Epidermal melanocyte (primary cell): ENCODE measurements at regions not wholly inside any gene's neighbourhood (a gene's known extent, or its start where the extent isn't known, plus 50 kb on each side); places are given as distances from the start of the nearest gene placed in this dataset.
"Not testable (repeated sequence)": the region's sequence is repeated elsewhere in the genome, so short reads cannot be mapped to it uniquely, and the experiment has no call there.

Experiments used
- DNase-seq: peaks from one replicate; pipeline ENCODE4 v3.0.0; 2011; ENCODE audit warnings: low spot score; ENCODE audit not compliant: insufficient read length

DNA sequence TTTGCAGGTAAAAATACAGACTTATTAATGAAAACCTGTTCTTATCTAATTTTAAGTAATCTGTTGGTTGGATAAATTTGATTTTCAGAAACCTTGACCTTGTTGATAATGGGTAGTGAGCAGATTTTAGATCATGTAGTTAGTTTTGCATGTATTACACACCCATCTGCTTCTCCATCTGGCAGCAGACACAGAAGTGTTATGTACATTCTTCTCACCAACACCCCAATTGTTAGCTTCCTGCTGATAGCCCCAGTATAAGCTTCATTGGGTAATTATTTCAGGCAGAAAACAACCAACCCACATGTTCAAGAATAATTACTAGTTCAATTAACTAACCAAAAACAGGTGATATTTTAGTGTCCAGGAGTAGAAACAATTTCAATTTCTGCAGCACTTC, 1740.5 kb upstream of the AGA start:
- DNase-seq: no peak

GRCh38 chr4:179195887-179196286, 1753.7 kb upstream of the AGA start:
- DNase-seq: no peak

DNA sequence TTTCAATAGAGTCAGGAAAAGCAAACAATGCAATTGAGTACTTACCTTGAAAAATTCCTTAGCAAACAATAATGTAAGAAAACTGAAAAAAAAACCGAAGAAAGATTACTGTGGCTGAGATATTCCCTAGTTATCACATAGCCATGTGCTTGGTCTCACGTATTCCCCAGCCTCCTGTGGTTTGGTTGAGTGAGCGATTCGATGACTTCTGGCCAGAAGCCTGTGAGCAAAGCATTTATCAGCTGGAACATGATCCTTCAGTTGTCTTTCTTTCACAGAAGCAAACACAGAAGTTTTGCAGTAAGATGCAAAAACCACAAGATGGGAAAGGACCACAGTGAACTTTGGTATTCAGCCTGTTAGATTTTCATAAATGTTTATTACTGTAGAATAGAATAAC, 1754.3 kb upstream of the AGA start:
- no peak for DNase-seq

DNA sequence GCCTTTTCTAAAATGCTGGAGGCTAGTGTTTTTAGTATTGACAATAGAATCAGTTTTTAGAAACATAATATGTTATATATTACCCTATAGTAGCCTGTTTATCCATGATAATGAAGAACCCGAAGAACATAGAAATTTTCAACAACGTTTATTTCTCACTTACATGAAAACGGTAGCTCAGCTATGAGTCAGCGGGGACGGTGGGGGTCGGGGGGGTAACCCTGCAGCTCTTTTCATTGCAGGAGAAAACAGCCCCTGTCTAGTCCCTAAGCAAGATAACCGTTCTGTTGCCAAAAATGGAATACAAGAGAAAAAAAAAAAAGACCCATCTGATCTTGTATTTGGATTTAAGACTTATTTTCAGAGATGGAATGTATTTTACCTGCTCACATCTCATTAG, 1758.4 kb upstream of the AGA start:
- DNase-seq: no peak

GRCh38 chr4:179225594-179225993, 1783.4 kb upstream of the AGA start:
- DNase-seq: no peak

- no peak for DNase-seq
Observed at GRCh38 chr4:179248821-179249220, 1806.6 kb upstream of the AGA start.

GRCh38 chr4:179268791-179269190, 1826.6 kb upstream of the AGA start:
- no peak for DNase-seq

DNA sequence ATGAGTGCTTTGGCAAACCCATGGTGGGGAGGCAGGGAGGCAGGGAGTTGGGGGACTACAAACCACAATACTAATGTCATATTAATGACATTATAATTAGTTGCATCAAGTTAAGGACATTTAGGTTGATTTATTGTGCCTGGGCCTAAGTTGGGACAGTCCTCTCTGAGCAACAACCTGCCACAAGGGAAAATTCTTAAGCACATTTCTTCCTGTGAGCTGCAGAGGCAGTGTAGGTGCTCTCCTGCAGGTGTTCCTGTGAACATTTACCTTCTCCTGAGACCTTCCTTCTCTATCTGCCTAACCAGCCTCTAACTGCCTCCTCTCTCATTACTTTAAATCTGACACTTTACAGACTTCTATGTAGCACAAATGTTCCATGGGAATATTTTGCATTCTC, 1830.0 kb upstream of the AGA start:
- no peak for DNase-seq

DNA sequence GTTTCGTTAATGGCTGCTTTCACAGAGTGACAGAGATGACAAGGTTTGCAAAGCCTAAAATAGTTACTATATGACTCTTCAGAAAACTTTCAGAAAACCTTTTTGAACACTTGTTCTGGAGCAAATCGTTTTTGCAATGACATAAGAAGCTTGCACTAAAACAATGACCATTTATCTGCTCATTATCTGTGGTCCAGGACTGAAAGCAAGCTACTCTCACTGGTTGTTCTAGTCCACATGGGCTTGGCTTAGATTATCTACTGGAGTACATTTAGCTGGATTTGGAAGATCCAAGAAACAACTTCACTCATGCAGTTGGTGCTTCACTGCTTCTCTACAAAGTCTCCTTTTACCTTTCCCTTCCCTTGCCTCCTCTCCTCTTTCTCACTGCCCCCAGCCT, 1836.4 kb upstream of the AGA start:
- no peak for DNase-seq

DNA sequence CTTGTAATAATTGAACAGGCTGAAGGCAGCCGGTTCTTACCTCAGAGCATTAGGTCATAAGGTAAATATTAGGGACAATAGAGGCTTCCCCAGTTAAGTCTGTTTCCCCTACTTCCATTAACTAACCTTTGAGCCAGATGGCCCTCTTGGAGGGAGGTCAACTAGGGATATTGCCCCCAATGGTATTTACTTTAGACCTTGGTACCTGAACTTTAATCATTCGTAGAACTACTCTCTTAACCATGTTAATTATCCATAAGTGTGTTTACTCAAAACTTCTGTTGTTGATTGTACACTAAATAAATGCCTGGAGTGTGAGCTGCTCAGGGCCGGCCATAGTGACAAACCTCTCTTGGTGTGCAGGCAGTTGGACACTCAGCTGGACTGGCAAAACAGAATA, 1843.5 kb upstream of the AGA start:
- no peak for DNase-seq

DNA sequence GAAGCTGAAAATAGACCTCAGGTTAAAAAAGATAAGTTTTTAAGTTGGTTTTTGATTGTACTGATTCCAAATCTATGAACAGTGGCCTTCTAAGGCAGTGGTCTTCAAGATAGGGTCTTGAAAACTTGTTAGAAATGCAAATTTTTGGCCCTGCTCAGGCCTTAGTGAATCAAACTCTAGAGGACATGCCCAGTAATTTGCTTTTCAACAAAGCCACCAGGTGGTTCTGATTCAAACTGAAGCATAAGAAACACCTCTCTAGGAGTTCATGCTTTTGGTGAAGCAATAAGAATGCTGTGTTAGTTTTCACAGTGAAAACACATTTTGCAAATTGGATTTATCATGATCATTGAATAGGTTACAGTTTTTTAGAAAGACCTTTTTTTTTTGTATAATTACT, 1849.4 kb upstream of the AGA start:
- DNase-seq: no peak

GRCh38 chr4:179292468-179292867, 1850.2 kb upstream of the AGA start:
- DNase-seq: no peak

- no peak for DNase-seq
Observed at GRCh38 chr4:179307297-179308136, 1865.3 kb upstream of the AGA start.

DNA sequence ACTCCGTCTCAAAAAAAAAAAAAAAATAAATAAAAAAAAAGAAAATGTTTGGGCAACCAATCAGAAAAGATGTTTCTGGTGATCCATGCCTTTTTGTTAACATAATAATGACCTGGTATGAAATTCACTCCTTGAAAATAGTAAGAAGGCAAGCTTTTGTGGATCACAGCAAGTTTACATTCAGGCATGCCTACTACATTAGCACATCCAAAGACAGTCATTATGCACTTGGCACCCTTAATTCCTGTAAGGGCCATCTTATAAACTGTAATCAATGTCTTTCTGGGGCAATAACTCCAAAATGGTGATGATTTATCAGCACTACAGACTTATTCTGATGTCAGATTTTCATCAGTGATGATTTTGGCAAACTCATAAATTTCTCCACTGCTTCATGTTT, 1871.6 kb upstream of the AGA start:
- no peak for DNase-seq

DNA sequence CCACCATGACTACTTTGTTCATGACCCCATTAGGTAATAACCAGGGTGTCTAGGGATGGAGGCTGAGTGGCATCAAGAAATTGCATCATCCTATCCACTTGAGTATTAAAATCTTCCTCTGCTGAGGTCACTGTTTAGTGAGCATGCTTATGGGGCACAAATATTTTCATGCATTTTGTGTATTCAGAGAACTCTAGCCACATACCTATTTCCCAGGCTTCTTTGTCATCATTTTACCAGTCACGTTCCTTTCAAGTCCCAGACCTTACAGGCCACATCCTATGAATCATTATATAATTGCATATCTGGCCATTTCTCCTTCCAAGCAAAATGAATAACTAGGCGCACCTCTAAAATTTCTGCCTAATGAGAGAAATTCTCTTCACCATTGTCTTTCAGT, 1882.9 kb upstream of the AGA start:
- DNase-seq: no peak

DNA sequence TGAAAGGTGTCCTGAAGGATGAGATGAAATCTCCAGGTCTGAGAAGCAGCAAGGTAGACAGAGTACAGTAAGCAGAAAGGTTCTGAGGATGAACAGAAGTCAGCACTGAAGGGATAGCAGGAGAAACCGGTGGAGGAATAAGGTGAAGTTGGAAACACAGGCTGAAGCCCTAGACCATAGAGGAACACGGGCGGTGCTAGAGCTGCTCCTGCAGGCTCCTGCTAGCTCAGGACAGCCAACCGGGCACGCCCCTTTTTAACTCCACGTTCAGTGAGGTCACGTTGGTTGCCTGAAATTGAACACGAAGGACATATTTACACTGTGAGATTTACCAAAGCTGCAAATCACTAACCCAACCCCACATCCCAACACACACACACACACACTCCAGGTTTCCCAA, 1886.4 kb upstream of the AGA start:
- DNase-seq: no peak

- no peak for DNase-seq
Observed at GRCh38 chr4:179331362-179331761, 1889.1 kb upstream of the AGA start.

DNA sequence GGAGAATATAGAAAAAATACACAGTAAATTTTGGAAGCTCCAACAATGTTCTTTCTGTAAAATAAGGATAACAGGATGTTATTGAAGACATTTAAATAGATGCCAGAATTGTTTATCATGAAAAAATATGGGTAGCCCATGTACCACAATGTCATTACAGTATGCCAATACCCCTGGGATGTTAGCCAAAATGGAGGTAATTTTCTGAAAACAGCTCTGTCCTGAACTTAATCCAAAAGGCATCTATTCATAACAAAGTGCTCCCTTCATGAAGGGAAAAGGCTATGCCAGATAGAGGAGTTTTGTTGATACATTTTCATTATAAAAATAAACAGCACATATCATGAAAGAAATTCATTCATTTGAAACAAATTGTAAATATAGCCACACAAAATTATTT, 1902.6 kb upstream of the AGA start:
- DNase-seq: peak; percentile 19

DNA sequence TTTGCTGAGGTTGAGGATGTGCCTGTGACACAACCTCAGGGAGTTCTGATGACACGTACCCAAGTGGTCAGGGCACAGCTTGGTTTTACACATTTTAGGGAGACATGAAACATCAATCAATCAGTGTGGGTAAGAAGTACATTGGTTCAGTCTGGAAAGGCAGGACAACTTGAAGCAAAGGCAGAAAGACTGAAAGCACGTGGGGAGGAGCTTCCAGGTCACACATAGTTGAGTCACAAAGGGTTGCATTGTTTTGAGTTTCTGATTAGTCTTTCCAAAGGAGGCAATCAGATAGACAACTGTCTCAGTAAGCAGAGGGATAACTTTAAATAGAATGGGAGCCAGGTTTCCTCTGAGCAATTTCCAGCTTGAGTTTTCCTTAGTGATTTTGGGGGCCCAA, 1910.0 kb upstream of the AGA start:
- DNase-seq: no peak

GRCh38 chr4:179353786-179354185, 1911.5 kb upstream of the AGA start:
- no peak for DNase-seq

DNA sequence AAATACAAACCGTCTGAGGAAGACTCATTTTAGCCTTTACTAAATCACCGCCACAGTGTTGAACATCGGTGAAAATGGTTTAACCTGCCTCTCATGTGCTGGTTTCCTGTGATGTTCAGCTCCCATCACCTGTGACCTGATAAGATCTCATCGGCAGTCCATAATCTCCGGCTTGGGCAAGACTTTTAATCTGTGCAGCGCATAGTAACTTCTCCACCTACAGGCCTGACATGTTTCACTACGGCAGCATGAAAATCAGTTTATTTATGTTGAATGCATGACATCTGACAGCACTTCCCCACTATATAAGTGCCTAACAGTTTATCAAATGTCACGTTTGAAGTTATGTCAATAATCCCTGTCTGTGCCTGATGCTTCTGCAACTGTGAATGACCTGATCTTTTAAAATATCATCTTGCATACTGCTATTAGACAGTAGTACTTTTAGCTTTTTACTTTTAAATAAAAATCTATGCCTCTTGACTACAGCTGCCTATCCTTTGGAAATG, 1919.8 kb upstream of the AGA start:
- DNase-seq: no peak

DNA sequence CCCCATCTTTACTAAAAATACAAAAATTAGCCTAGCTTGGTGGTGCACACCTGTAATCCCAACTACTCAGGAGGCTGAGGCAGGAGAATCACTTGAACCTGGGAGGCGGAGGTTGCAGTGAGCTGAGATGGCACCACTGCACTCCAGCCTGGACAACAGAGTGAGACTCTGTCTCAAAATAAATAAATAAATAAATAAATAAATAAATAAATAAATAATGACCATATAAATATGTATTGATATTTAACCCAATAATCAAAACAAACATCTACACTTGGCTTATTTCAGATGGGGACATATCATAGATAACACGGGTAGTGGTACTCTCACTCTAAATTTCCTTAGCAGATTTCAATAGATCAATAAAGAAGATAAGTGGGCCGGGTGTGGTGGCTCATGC, 1923.7 kb upstream of the AGA start:
- not testable (repeated sequence) for DNase-seq

- DNase-seq: no peak
Observed at GRCh38 chr4:179372242-179372641, 1930.0 kb upstream of the AGA start.
